C4-2B (cell line): ENCODE measurements at regions not wholly inside any gene's neighbourhood (a gene's known extent, or its start where the extent isn't known, plus 50 kb on each side); places are given as distances from the start of the nearest gene placed in this dataset.

Source experiments
- CTCF ChIP-seq: fragments of 450-650 bp; conservative IDR thresholded peaks from 2 replicates; pipeline ENCODE4 v1.5.1; 2017; ENCODE audit warnings: mild to moderate bottlenecking
- ZFX ChIP-seq: fragments of 450-650 bp; IDR thresholded peaks from 2 replicates; pipeline ENCODE4 v1.6.1; 2017

- TF ChIP-seq CTCF (no peak), ZFX (no peak)
Measured at GRCh38 chr15:95284492-95284891, 1046.0 kb upstream of the NR2F2 start.
